Adrenal gland (tissue), 9 donors: ENCODE measurements at regions not wholly inside any gene's neighbourhood (a gene's known extent, or its start where the extent isn't known, plus 50 kb on each side); places are given as distances from the start of the nearest gene placed in this dataset.

ENCODE experiments used
- DNase-seq, 7 donors: peaks; one replicate each; pipeline ENCODE4 v3.0.0-alpha.2; 2019 to 2020
- H3K27ac ChIP-seq, 5 donors: fragments of 200-600 bp; sonication (generic) in 4 of 5; 1 replicate in 3 of 5; 2 replicates in 2 of 5; pipeline versions ENCODE4 v1.5.1 to v1.8.0; 2016 to 2020; ENCODE audit warnings: mild to moderate bottlenecking in 1 of 5
- H3K27me3 ChIP-seq: fragments of 200-600 bp; 2 replicates; pipeline ENCODE4 v1.8.0; 2021
- H3K36me3 ChIP-seq, 2 donors: fragments of 200-600 bp; replicated peaks in 1 of 2; 1 replicate in 1 of 2; 2 replicates in 1 of 2; pipeline versions ENCODE4 v1.5.1 to v1.8.0; 2018 to 2022
- H3K4me1 ChIP-seq, 2 donors: fragments of 200-600 bp; replicated peaks in 1 of 2; 1 replicate in 1 of 2; 2 replicates in 1 of 2; pipeline versions ENCODE4 v1.5.1 to v1.8.0; 2018 to 2021
- H3K4me3 ChIP-seq, 4 donors: fragments of 200-600 bp; sonication (generic) in 3 of 4; one replicate each; pipeline ENCODE4 v1.5.1; 2016 to 2018
- H3K9me3 ChIP-seq, 3 donors: fragments of 200-600 bp; sonication (generic) in 1 of 3; replicated peaks in 1 of 3; 1 replicate in 2 of 3; 2 replicates in 1 of 3; pipeline versions ENCODE4 v1.5.1 to v1.8.0; 2016 to 2021
- POLR2A ChIP-seq, 2 donors: fragments of 450-650 bp; IDR thresholded peaks; one replicate each; pipeline ENCODE4 v1.6.1; 2017; ENCODE audit warnings: antibody characterized with exemption in 2 of 2, mild to moderate bottlenecking in 2 of 2, moderate library complexity in 1 of 2
- WGBS, 4 donors: extraction: QIAGEN DNeasy Blood & Tissue Kit in 2 of 4; methylation state at CpG; one replicate each; pipeline versions ENCODE4 v1.1.5 to v1.1.7; 2013 to 2017; 5-methylcytosine and 5-hydroxymethylcytosine counted together
- intact Hi-C, 2 donors: fragments of 100-400 bp; cut with DNase I; formaldehyde crosslinking; loops; one replicate each; pipeline versions ENCODE4 v1.14.1 to v1.15.0; 2022 to 2023
- TF ChIP-seq, protein P1 (sequence below), 6 experiments: fragments of 450-650 bp in 4 of 6; fragments of 200-600 bp in 2 of 6; sonication (generic) in 1 of 6; IDR thresholded peaks; 1 replicate in 5 of 6; 2 replicates in 1 of 6; pipeline versions ENCODE4 v1.5.1 to v1.8.0; 2016 to 2021; ENCODE audit warnings: antibody characterized with exemption in 6 of 6, mild to moderate bottlenecking in 2 of 6, moderate library complexity in 1 of 6
- donor health status: healthy with polysubstance abuse.
- donor health status: Bipolar disorder and iron deficiency.
- donor health status: DM: yes; HTN: yes; CAD: no.
- donor health status: DM: no; HTN: no; CAD: no.
- donor health status: DM: no; HTN: no; CAD: no.

DNA sequence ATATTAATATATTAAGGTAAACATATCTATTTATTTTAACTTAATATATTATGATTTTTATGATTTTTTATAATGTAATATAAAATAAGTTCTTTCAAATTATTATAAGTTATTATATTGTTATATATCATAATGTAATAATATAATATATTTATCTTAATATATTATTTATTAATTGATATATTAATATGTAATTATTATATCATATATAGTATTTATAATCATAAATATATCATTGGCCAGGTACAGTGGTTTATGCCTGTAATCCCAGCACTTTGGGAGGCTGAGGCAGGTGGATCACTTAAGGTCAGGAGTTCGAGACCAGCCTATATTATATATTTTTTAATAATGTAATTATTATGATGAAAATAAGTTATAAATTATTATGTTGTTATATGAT is 118.1 kb downstream of the MPP7 start:
- WGBS, 4 donors, result 91 to 100% (median 93%) methylated on average over 1 of the region's 1 CpG
- intact Hi-C loops, result no loop called here
- no peak overlapping the region for H3K27ac ChIP-seq

DNA sequence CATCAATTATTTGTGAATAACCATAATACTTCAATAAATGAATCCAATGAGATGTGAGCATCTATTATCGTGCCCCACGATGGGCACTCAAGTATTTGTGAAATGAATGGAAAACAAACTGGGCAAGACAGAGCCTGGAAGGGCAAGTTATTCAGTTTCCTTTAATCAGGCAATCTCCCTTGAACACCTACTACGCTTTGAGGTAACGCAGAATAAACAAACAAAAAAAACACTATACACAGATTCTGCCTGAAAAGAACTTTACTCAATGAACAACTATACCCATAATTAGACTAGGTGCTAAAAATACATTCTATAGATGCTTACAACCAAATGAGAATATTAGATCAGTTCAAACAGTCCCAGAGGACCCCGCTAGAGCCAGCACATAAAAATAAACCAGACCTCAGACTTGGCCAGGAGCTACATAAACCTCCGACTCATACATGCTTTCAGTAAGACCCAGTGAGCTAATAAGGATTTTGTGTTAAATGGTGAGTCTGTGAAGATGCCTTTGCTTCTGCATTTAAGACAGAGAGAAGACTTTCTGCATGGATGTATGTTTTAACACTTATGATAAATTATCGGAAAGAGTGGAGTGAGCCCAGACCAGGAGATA is 121.3 kb downstream of the MPP7 start:
- WGBS, 4 donors, result 67 to 73% (median 68%) methylated on average over 7 of the region's 7 CpGs
- Histone ChIP-seq H3K4me1 (peaks cover 0 to 11% of the 10 kb centered on the region in 2 donors), H3K27ac (no peak overlapping the region), H3K36me3 (no peaks in the 10 kb centered on the region), H3K4me3 (no peak overlapping the region), H3K27me3 (no peaks in the 10 kb centered on the region), H3K9me3 (no peaks in the 10 kb centered on the region)
- no peak for DNase-seq
- TF ChIP-seq, protein P1, sequence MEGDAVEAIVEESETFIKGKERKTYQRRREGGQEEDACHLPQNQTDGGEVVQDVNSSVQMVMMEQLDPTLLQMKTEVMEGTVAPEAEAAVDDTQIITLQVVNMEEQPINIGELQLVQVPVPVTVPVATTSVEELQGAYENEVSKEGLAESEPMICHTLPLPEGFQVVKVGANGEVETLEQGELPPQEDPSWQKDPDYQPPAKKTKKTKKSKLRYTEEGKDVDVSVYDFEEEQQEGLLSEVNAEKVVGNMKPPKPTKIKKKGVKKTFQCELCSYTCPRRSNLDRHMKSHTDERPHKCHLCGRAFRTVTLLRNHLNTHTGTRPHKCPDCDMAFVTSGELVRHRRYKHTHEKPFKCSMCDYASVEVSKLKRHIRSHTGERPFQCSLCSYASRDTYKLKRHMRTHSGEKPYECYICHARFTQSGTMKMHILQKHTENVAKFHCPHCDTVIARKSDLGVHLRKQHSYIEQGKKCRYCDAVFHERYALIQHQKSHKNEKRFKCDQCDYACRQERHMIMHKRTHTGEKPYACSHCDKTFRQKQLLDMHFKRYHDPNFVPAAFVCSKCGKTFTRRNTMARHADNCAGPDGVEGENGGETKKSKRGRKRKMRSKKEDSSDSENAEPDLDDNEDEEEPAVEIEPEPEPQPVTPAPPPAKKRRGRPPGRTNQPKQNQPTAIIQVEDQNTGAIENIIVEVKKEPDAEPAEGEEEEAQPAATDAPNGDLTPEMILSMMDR (IDR thresholded peaks at IDR 0.05), result no peak
- no peak for TF ChIP-seq POLR2A (IDR thresholded peaks at IDR 0.05)
- intact Hi-C loops, result no loop called here

More for the DNA sequence above, 118.1 kb downstream of the MPP7 start:
- no peaks in the 10 kb centered on the region for H3K9me3 ChIP-seq
- H3K4me1 ChIP-seq, result no peaks in the 10 kb centered on the region
- no peaks in the 10 kb centered on the region for H3K36me3 ChIP-seq
- TF ChIP-seq, protein P1 (IDR thresholded peaks at IDR 0.05), result no peak
- no peak for TF ChIP-seq POLR2A (IDR thresholded peaks at IDR 0.05)
- no peak overlapping the region for H3K4me3 ChIP-seq
- no peaks in the 10 kb centered on the region for H3K27me3 ChIP-seq
- no peak for DNase-seq

DNA sequence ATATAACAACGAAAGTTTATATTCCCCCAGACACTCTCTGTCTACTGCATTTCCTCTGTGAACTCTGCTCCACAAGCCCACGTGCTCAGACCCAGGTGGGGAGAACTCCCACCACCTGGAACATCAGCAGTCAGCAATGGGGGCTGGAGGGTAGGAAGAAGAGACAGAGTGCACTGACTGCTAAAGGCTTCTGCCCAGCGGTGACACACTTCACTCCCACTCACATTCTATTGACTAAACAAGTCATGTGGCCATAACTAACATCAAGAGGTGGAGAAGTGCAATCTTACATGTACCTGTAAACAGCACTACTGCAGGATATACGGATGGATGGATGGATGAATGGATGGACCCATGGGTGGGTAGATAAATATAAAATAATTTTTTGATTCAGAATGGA is 122.2 kb downstream of the MPP7 start:
- no peaks in the 10 kb centered on the region for H3K36me3 ChIP-seq
- H3K27me3 ChIP-seq, result no peaks in the 10 kb centered on the region
- TF ChIP-seq, protein P1 (IDR thresholded peaks at IDR 0.05), result no peak
- TF ChIP-seq POLR2A (IDR thresholded peaks at IDR 0.05), result no peak
- no peaks in the 10 kb centered on the region for H3K9me3 ChIP-seq
- H3K27ac ChIP-seq, result no peak overlapping the region
- H3K4me1 ChIP-seq, result peaks cover 0 to 11% of the 10 kb centered on the region in 2 donors
- DNase-seq, result no peak
- WGBS, 4 donors, result 59 to 73% (median 62%) methylated on average over 4 of the region's 4 CpGs
- H3K4me3 ChIP-seq, result no peak overlapping the region
- intact Hi-C loops, result no loop called here

DNA sequence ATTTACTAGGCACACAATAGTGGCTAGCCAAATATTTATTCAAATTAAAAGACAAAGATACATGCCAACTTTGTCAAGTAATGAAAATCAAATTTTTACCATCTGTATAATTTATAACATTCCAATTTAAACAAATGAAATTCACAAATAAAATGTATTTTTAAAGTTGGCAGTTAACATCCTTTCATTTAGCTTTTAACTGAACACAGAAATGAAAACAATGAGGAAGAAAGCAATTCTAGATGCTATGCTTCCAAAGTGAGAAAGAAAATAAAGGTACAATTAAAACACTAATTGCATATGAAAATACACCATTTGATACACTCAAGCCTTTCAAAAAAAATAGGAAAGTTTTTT is 123.1 kb downstream of the MPP7 start:
- H3K9me3 ChIP-seq, result no peaks in the 10 kb centered on the region
- intact Hi-C loops, result loop anchor here in 1 of 2 donors (5.0 kb wide), 1 partner anchor 437 kb away; no protein-coding TSS in a partner anchor
- no peak overlapping the region for H3K27ac ChIP-seq
- TF ChIP-seq, protein P1 (IDR thresholded peaks at IDR 0.05), result no peak
- TF ChIP-seq POLR2A (IDR thresholded peaks at IDR 0.05), result no peak
- DNase-seq, result no peak
- H3K4me3 ChIP-seq, result no peak overlapping the region
- H3K36me3 ChIP-seq, result no peaks in the 10 kb centered on the region
- no peaks in the 10 kb centered on the region for H3K27me3 ChIP-seq
- peaks cover 0 to 11% of the 10 kb centered on the region in 2 donors for H3K4me1 ChIP-seq
